ENCODE measurements at regions not wholly inside any gene's neighbourhood (a gene's known extent, or its start where the extent isn't known, plus 50 kb on each side); places are given as distances from the start of the nearest gene placed in this dataset.

GRCh38 chr4:81353861-81354260, 117.8 kb downstream of the RASGEF1B start:
- no peak for TF ChIP-seq POLR2AphosphoS5 (IDR thresholded peaks at IDR 0.05; ENCODE audit: low read depth, low read length)
- TF ChIP-seq POLR2A (IDR thresholded peaks at IDR 0.05; ENCODE audit: low read depth, low read length), result no peak
- TF ChIP-seq TAF1 (IDR thresholded peaks at IDR 0.05; ENCODE audit: low read depth, low read length), result no peak
